ENCODE measurements at regions not wholly inside any gene's neighbourhood (a gene's known extent, or its start where the extent isn't known, plus 50 kb on each side); places are given as distances from the start of the nearest gene placed in this dataset.
A peak's percentile ranks its signal among the peaks of the same experiment; 100 is the strongest.

- no peak for DNase-seq
Observed at GRCh38 chr13:22014469-22014868, 343.6 kb downstream of the FGF9 start.

- DNase-seq: peak; percentile 27
Observed at GRCh38 chr13:22017226-22017625, 346.4 kb downstream of the FGF9 start.

- no peak for DNase-seq
Observed at GRCh38 chr13:22018076-22018835, 347.4 kb downstream of the FGF9 start.

- DNase-seq: no peak
Observed at GRCh38 chr13:22018836-22019210, 347.9 kb downstream of the FGF9 start.

- DNase-seq: no peak
Observed at GRCh38 chr13:22024381-22024994, 353.6 kb downstream of the FGF9 start.

- no peak for DNase-seq
Observed at GRCh38 chr13:22027566-22027965, 356.7 kb downstream of the FGF9 start.

- DNase-seq: no peak
Observed at GRCh38 chr13:22028831-22029230, 358.0 kb downstream of the FGF9 start.

GRCh38 chr13:22030321-22030720 is 359.4 kb downstream of the FGF9 start:
- DNase-seq: no peak

GRCh38 chr13:22031702-22032286 is 360.9 kb downstream of the FGF9 start:
- no peak for DNase-seq

GRCh38 chr13:22032905-22033304 is 362.0 kb downstream of the FGF9 start:
- no peak for DNase-seq

- no peak for DNase-seq
Observed at GRCh38 chr13:22039961-22040360, 369.1 kb downstream of the FGF9 start.

GRCh38 chr13:22040810-22041364 is 370.0 kb downstream of the FGF9 start:
- DNase-seq: peak; percentile 34

GRCh38 chr13:22041741-22042140 is 370.9 kb downstream of the FGF9 start:
- DNase-seq: no peak

- DNase-seq: no peak
Observed at GRCh38 chr13:22047082-22047784, 376.4 kb downstream of the FGF9 start.

- DNase-seq: no peak
Observed at GRCh38 chr13:22047785-22048104, 376.9 kb downstream of the FGF9 start.

GRCh38 chr13:22049384-22049783 is 378.5 kb downstream of the FGF9 start:
- DNase-seq: no peak

- no peak for DNase-seq
Observed at GRCh38 chr13:22050951-22051563, 380.2 kb downstream of the FGF9 start.

GRCh38 chr13:22053053-22053452 is 382.2 kb downstream of the FGF9 start:
- DNase-seq: no peak

GRCh38 chr13:22055259-22055658 is 384.4 kb downstream of the FGF9 start:
- no peak for DNase-seq

GRCh38 chr13:22060187-22060586 is 389.3 kb downstream of the FGF9 start:
- no peak for DNase-seq

GRCh38 chr13:22061371-22061805 is 390.5 kb downstream of the FGF9 start:
- peak; percentile 38 for DNase-seq

- peak; percentile 43 for DNase-seq
Observed at GRCh38 chr13:22061806-22062391, 391.0 kb downstream of the FGF9 start.

All from activated CD4-positive, alpha-beta T cell treated with anti-CD3 and anti-CD28 coated beads, Interleukin-2, Interleukin-6, amounts not matched to agents 100 ng/mL and 50 ng/mL, durations not matched to agents 16 hours and 8 hours (primary cell).